Upper lobe of right lung (tissue), 1 donor: ENCODE measurements at regions not wholly inside any gene's neighbourhood (a gene's known extent, or its start where the extent isn't known, plus 50 kb on each side); places are given as distances from the start of the nearest gene placed in this dataset.

Experiments used
- ATAC-seq: fragments of 200-7000 bp; cut with Tn5 transposase; one replicate; pipeline ENCODE4 v1.9.1; 2020; ENCODE audit warnings: mild to moderate bottlenecking, moderate library complexity
- DNase-seq: peaks from one replicate; pipeline ENCODE4 v3.0.0-alpha.2; 2020
- H3K27ac ChIP-seq: fragments of 200-600 bp; one replicate; pipeline ENCODE4 v1.8.0; 2022
- H3K27me3 ChIP-seq: fragments of 200-600 bp; one replicate; pipeline ENCODE4 v1.8.0; 2022; ENCODE audit warnings: mild to moderate bottlenecking
- H3K36me3 ChIP-seq: fragments of 200-600 bp; one replicate; pipeline ENCODE4 v1.8.0; 2022
- H3K4me1 ChIP-seq: fragments of 200-600 bp; one replicate; pipeline ENCODE4 v1.8.0; 2022
- H3K4me3 ChIP-seq: fragments of 200-600 bp; one replicate; pipeline ENCODE4 v1.8.0; 2022; ENCODE audit warnings: mild to moderate bottlenecking
- H3K9me3 ChIP-seq: fragments of 200-600 bp; one replicate; pipeline ENCODE4 v1.8.0; 2022
- intact Hi-C: fragments of 100-400 bp; cut with DNase I; formaldehyde crosslinking; loops from one replicate; pipeline ENCODE4 v1.11.0; 2022
- TF ChIP-seq, protein P1 (sequence below): fragments of 200-600 bp; IDR thresholded peaks from one replicate; pipeline ENCODE4 v1.8.0; 2022; ENCODE audit warnings: antibody characterized with exemption
- donor health status: DM: no; HTN: yes; CAD: no; lungs with severe emphysema.

DNA sequence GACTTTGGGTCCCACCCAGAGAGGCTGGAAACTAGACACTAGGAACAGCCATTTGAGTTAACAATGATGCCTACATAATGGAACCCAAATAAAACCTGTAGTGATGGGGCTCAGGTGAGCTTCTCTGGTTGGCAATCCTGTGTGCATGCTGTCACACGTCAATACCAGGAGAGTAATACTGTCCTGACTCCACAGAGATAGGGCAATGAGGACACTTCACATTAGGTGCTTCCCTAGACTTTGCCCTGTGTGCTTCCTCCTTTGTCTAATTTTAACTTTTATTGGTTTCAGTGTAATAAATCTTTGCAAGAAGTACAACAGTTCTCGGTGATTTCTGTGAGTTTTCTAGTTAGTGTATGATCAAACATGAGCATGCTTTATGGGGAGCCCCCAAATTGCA lies 281.8 kb upstream of the ARRDC4 start:
- no peaks in the 10 kb centered on the region for H3K36me3 ChIP-seq
- no peak overlapping the region for H3K4me3 ChIP-seq
- H3K4me1 ChIP-seq = no peaks in the 10 kb centered on the region
- H3K27me3 ChIP-seq = no peaks in the 10 kb centered on the region
- no peak overlapping the region for H3K27ac ChIP-seq
- DNase-seq = no peak
- intact Hi-C loops = no loop called here
- TF ChIP-seq, protein P1, sequence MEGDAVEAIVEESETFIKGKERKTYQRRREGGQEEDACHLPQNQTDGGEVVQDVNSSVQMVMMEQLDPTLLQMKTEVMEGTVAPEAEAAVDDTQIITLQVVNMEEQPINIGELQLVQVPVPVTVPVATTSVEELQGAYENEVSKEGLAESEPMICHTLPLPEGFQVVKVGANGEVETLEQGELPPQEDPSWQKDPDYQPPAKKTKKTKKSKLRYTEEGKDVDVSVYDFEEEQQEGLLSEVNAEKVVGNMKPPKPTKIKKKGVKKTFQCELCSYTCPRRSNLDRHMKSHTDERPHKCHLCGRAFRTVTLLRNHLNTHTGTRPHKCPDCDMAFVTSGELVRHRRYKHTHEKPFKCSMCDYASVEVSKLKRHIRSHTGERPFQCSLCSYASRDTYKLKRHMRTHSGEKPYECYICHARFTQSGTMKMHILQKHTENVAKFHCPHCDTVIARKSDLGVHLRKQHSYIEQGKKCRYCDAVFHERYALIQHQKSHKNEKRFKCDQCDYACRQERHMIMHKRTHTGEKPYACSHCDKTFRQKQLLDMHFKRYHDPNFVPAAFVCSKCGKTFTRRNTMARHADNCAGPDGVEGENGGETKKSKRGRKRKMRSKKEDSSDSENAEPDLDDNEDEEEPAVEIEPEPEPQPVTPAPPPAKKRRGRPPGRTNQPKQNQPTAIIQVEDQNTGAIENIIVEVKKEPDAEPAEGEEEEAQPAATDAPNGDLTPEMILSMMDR = no peak
- ATAC-seq = no peak
- no peaks in the 10 kb centered on the region for H3K9me3 ChIP-seq

DNA sequence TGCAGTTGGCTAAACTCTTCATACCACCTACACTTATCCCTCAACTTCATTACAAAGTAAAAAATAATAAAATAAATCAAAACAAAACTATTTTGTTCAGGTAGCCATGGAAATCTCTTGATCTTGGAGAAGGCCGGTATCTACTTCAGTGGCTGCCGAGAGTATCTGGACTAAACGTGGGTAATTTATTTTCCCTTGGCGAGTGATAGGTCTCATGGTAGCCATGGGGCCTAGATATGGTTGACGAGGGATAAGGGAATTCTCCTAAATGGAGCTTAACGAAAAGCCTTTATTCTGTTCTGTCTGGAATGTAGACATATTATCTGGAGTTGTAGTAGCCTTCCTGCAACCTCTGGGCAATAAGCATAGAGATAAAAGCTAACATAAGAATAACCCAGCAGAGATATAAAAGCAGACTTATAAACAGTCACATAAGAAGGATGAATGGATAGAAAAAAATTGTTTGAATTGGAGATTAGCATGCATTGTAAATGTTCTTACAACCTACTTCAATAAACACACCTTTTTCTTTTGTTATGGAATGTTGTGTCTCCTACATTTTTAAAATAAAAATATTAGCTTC lies 281.3 kb upstream of the ARRDC4 start:
- TF ChIP-seq, protein P1 = no peak
- ATAC-seq (no peak), DNase-seq (no peak)
- no peaks in the 10 kb centered on the region for H3K4me1 ChIP-seq
- H3K27ac ChIP-seq = no peak overlapping the region
- H3K4me3 ChIP-seq = no peak overlapping the region
- H3K9me3 ChIP-seq = no peaks in the 10 kb centered on the region
- no peaks in the 10 kb centered on the region for H3K27me3 ChIP-seq
- no peaks in the 10 kb centered on the region for H3K36me3 ChIP-seq
- intact Hi-C loops = no loop called here

DNA sequence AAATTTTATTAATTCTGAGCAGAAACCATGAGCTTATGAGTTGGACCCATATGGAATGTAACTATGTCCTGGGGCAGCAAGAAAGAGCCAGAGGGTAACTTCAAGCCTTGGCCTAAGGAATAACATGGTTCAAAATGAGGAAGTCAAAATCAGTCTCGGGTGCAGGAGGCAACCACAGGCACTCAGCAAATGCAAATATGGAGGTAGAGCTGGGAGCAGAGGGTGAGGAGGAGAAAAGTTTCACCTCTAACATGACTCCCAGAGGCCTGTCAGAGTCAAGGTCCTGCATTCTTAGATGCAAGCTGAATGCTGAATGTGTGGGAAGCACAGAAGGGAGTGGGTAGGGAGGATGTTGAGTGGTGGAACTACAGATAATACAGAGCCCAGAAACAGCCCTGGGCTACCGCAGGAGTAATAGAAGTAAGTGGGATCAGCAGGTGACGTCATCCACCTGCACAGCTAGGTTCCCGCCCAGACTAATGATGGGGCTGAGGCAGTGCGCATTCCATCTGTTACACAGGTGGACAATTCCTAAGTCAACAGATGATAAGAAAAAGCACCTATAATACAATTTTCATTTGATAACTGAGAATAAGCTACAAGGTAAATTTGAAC lies 279.8 kb upstream of the ARRDC4 start:
- intact Hi-C loops = no loop called here
- DNase-seq (no peak), ATAC-seq (no peak)
- H3K27me3 ChIP-seq = no peaks in the 10 kb centered on the region
- H3K4me3 ChIP-seq = no peak overlapping the region
- H3K27ac ChIP-seq = no peak overlapping the region
- TF ChIP-seq, protein P1 = no peak
- no peaks in the 10 kb centered on the region for H3K9me3 ChIP-seq
- no peaks in the 10 kb centered on the region for H3K4me1 ChIP-seq
- no peaks in the 10 kb centered on the region for H3K36me3 ChIP-seq

DNA sequence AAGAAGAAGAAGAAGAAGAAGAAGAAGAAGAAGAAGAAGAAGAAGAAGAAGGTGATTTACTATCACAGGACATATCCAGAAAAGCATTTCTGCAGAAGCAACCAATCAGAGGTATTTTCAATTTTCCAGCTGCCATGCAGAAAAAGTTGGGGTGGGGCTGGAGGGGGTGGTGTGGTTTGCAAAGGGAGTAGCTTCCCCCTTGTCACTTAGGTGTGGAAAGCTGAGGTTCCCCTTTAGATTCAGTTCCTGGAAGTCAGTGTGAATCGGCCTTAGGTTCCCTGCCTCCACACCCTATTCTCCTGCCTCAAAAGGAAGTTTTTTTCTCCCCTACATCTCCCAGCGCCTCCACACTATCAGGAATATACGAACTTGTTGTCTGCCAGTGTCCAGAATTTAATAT lies 276.7 kb upstream of the ARRDC4 start:
- H3K4me3 ChIP-seq = no peak overlapping the region
- no peaks in the 10 kb centered on the region for H3K4me1 ChIP-seq
- H3K36me3 ChIP-seq = no peaks in the 10 kb centered on the region
- TF ChIP-seq, protein P1 = no peak
- ATAC-seq = no peak
- no peaks in the 10 kb centered on the region for H3K27me3 ChIP-seq
- no peak overlapping the region for H3K27ac ChIP-seq
- intact Hi-C loops = no loop called here
- no peak for DNase-seq
- no peaks in the 10 kb centered on the region for H3K9me3 ChIP-seq

DNA sequence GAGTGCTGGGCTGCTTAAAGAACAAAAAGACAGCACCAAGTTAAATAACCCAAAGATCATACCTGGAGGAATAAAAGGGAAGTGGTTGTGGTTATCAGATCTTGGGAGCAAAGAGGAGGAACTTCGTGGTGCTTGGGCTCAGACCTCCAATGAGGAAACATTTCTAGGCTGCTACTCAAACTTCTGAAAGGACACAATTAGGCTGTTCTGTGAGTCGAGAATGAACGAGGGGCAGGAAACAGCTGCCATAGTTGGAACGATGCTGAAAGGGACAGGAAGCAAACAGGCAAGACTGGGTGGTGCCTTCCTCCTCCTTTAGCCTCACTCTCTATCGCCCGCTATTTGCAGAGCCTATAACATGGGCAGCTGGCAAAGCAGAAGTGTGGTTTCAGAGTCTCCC lies 276.3 kb upstream of the ARRDC4 start:
- TF ChIP-seq, protein P1 = no peak
- no peaks in the 10 kb centered on the region for H3K9me3 ChIP-seq
- DNase-seq (no peak), ATAC-seq (no peak)
- intact Hi-C loops = no loop called here
- H3K4me1 ChIP-seq = no peaks in the 10 kb centered on the region
- H3K27me3 ChIP-seq = no peaks in the 10 kb centered on the region
- H3K36me3 ChIP-seq = no peaks in the 10 kb centered on the region
- no peak overlapping the region for H3K4me3 ChIP-seq
- H3K27ac ChIP-seq = no peak overlapping the region

DNA sequence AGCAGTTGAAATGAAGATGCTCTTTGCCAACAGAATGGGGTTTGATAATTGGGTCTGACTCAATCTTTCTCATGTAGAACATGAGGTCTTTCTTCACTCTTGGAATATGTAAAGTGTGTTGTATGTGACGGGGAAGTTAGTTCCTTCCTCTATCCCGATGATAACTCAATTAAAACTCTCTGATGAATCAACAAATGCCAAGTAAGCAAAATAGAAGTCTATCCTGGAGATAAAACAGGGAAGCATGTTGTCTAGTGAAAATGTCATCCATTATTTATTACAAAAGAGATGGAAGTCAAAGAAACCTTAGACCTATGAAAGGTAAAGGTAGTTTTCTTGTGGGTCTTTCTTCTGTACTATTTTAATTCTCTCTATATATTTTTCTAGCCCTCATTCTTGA lies 274.2 kb upstream of the ARRDC4 start:
- H3K27me3 ChIP-seq = no peaks in the 10 kb centered on the region
- intact Hi-C loops = no loop called here
- H3K4me3 ChIP-seq = no peak overlapping the region
- no peaks in the 10 kb centered on the region for H3K9me3 ChIP-seq
- ATAC-seq (no peak), DNase-seq (no peak)
- H3K27ac ChIP-seq = no peak overlapping the region
- H3K36me3 ChIP-seq = no peaks in the 10 kb centered on the region
- TF ChIP-seq, protein P1 = no peak
- H3K4me1 ChIP-seq = no peaks in the 10 kb centered on the region
